ENCODE measurements at regions not wholly inside any gene's neighbourhood (a gene's known extent, or its start where the extent isn't known, plus 50 kb on each side); places are given as distances from the start of the nearest gene placed in this dataset.

GRCh38 chr3:72042397-72043203 is 257.7 kb upstream of the PROK2 start (continued):
- TF ChIP-seq RAD21 (IDR thresholded peaks at IDR 0.05; ENCODE audit: low read length), result no peak
- TF ChIP-seq MXI1 (IDR thresholded peaks at IDR 0.05; ENCODE audit: low read depth, low read length), result no peak
- TF ChIP-seq, protein P1, sequence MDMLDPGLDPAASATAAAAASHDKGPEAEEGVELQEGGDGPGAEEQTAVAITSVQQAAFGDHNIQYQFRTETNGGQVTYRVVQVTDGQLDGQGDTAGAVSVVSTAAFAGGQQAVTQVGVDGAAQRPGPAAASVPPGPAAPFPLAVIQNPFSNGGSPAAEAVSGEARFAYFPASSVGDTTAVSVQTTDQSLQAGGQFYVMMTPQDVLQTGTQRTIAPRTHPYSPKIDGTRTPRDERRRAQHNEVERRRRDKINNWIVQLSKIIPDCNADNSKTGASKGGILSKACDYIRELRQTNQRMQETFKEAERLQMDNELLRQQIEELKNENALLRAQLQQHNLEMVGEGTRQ (IDR thresholded peaks at IDR 0.05; ENCODE audit: borderline replicate concordance, low read depth, low read length), result no peak

DNA sequence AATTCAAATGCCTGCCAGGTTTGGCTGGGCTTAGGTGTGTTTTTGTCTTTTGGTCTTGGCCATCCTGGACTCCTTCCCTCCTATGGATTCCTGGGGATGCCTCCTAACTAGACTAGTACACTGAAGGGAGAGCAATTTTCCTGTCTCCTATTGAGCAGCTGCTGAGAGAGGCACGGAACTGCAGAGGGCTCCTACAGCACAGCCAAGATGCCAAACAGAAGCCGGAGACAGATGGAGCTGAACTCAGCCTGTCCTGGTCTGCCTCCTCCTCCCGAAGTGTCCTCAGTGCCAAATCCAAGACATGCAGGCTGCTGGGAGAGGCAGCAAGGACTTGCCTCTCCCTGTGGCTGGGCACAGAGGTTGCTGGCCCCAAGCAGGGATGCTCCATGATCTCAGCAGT is 256.6 kb upstream of the PROK2 start:
- Histone ChIP-seq H3K4me1 (ENCODE audit: control insufficient read depth in 1 of 2, insufficient read depth in 2 of 2, low read depth in 1 of 2, low read length in 1 of 2) (peaks cover 0 to 4% of the 10 kb centered on the region in 2 experiments; a peak in 1 of 4 replicates), H3K27ac (ENCODE audit: low read depth in 2 of 2, low read length in 1 of 2) (no peak overlapping the region), H3K36me3 (replicated peaks in 1 of 2; ENCODE audit: control insufficient read depth in 1 of 2, insufficient read depth in 2 of 2, low read length in 1 of 2) (no peaks in the 10 kb centered on the region), H3K27me3 (ENCODE audit: insufficient read depth) (no peaks in the 10 kb centered on the region), H3K4me3 (ENCODE audit: low read depth in 2 of 2, low read length in 1 of 2) (no peak overlapping the region), H3K79me2 (ENCODE audit: insufficient read depth) (no peaks in the 10 kb centered on the region), H2AFZ (ENCODE audit: low read depth) (no peak overlapping the region), H4K20me1 (ENCODE audit: insufficient read depth) (no peaks in the 10 kb centered on the region), H3K9me2 (no peaks in the 10 kb centered on the region), H3K9ac (no peak overlapping the region), H3K9me3 (no peaks in the 10 kb centered on the region), H3F3A (replicated peaks; ENCODE audit: insufficient read depth) (no peaks in the 10 kb centered on the region), H3K4me2 (no peak overlapping the region)
- no peak for DNase-seq
- WGBS (ENCODE audit: low lambda C conversion rate), result 23% methylated on average over 3 of the region's 3 CpGs
- CTCF ChIA-PET, result interaction anchor here (0.7 kb wide), 1 partner anchor 261 kb away, joined by 3 read pairs; no protein-coding TSS in a partner anchor
- POLR2A ChIA-PET, result no interaction called here
- TF ChIP-seq FOXM1 (IDR thresholded peaks at IDR 0.05; ENCODE audit: low read depth) (no peak), RXRA (IDR thresholded peaks at IDR 0.05; ENCODE audit: borderline replicate concordance, low read depth) (no peak), POLR2AphosphoS5 (IDR thresholded peaks at IDR 0.05; ENCODE audit: low read depth, low read length) (no peak), EP300 (IDR thresholded peaks at IDR 0.05; ENCODE audit: borderline replicate concordance in 1 of 2, low read depth in 1 of 2, low read length in 1 of 2) (no peak), GATA2 (CRISPR knock-in tag; IDR thresholded peaks at IDR 0.05) (no peak), ELF1 (IDR thresholded peaks at IDR 0.05) (no peak), SMC3 (IDR thresholded peaks at IDR 0.05; ENCODE audit: low read depth, low read length) (peak; percentile 9; the same call in 1 of the 2 replicates), RAD21 (IDR thresholded peaks at IDR 0.05; ENCODE audit: low read length) (peak; percentile 42), CTCF (IDR thresholded peaks at IDR 0.05) (no peak)
- TF ChIP-seq, protein P2, sequence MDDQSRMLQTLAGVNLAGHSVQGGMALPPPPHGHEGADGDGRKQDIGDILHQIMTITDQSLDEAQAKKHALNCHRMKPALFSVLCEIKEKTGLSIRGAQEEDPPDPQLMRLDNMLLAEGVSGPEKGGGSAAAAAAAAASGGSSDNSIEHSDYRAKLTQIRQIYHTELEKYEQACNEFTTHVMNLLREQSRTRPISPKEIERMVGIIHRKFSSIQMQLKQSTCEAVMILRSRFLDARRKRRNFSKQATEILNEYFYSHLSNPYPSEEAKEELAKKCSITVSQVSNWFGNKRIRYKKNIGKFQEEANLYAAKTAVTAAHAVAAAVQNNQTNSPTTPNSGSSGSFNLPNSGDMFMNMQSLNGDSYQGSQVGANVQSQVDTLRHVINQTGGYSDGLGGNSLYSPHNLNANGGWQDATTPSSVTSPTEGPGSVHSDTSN (IDR thresholded peaks at IDR 0.05), result no peak
